Prostate gland (tissue), 2 donors: ENCODE measurements at regions not wholly inside any gene's neighbourhood (a gene's known extent, or its start where the extent isn't known, plus 50 kb on each side); places are given as distances from the start of the nearest gene placed in this dataset.

Experiments
- CTCF ChIP-seq, 4 experiments: fragments of 200-600 bp in 2 of 4; fragments of 450-650 bp in 2 of 4; sonication (generic) in 2 of 4; IDR thresholded peaks; 1 replicate in 3 of 4; 2 replicates in 1 of 4; pipeline ENCODE4 v1.5.1; 2016 to 2019; ENCODE audit warnings: antibody characterized with exemption in 4 of 4, mild to moderate bottlenecking in 2 of 4, moderate library complexity in 2 of 4
- POLR2A ChIP-seq: fragments of 450-650 bp; IDR thresholded peaks from one replicate; pipeline ENCODE4 v1.6.1; 2016; ENCODE audit warnings: antibody characterized with exemption, mild to moderate bottlenecking
- POLR2AphosphoS5 ChIP-seq: sonication (generic); formaldehyde crosslinking; IDR thresholded peaks from one replicate; pipeline ENCODE4 v1.6.1; 2017; ENCODE audit warnings: antibody characterized with exemption

- TF ChIP-seq CTCF (IDR thresholded peaks at IDR 0.05) (peak; percentile 31 to 78 (median 69)), POLR2AphosphoS5 (no peak), POLR2A (no peak)
Observed at GRCh38 chr6:137944793-137945498, 77.9 kb downstream of the TNFAIP3 start.
